ENCODE measurements at regions not wholly inside any gene's neighbourhood (a gene's known extent, or its start where the extent isn't known, plus 50 kb on each side); places are given as distances from the start of the nearest gene placed in this dataset.

DNA sequence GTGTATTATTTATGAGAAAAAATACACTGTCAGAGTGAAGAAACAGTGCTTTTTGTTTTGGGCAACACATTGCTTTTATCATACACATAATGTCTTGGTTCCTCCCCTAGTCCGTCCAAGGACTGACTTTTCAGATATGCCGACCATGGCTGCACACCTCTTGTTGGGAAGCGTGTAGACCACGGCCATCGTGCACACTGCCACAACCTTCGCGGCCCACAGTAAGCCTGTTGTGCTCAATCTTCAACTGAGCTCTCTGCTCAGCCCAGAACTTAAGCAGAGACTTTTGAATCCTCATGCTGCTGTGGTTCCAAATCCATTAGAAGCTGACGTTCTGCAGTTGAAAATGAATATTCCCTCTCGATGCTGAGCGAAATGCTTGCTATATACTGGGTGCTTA, 157.6 kb upstream of the IRX2 start:
- H3K4me3 ChIP-seq (ENCODE audit: low read depth, low read length) = no peak overlapping the region
- POLR2A ChIA-PET = no interaction called here
- no peak for DNase-seq (ENCODE audit: low read depth, low spot score)
- CTCF ChIA-PET = no interaction called here
- TF ChIP-seq, protein P1, sequence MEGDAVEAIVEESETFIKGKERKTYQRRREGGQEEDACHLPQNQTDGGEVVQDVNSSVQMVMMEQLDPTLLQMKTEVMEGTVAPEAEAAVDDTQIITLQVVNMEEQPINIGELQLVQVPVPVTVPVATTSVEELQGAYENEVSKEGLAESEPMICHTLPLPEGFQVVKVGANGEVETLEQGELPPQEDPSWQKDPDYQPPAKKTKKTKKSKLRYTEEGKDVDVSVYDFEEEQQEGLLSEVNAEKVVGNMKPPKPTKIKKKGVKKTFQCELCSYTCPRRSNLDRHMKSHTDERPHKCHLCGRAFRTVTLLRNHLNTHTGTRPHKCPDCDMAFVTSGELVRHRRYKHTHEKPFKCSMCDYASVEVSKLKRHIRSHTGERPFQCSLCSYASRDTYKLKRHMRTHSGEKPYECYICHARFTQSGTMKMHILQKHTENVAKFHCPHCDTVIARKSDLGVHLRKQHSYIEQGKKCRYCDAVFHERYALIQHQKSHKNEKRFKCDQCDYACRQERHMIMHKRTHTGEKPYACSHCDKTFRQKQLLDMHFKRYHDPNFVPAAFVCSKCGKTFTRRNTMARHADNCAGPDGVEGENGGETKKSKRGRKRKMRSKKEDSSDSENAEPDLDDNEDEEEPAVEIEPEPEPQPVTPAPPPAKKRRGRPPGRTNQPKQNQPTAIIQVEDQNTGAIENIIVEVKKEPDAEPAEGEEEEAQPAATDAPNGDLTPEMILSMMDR (IDR thresholded peaks at IDR 0.05; ENCODE audit: insufficient read depth, low read length, missing control alignments) = no peak

DNA sequence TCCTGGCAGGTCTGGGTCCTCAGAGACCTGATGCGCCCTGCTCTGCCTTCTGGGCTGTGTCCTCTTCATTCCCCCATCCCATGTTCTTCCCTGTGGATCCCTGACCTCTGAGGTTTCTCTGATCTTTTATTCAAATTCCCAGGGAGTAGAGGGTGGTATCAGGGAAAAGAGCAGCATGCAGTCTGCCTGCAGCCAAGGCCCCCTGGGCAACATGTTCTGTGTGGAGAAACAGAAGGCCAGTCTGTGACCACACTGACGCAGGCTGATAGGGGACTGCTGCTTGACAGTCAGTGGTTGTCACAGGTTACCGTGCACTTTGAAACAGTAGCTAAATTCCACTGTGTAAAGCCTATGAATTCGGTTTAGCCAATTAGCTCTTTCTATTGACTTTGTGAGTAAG, 156.6 kb upstream of the IRX2 start:
- TF ChIP-seq, protein P1 (IDR thresholded peaks at IDR 0.05; ENCODE audit: insufficient read depth, low read length, missing control alignments) = no peak
- POLR2A ChIA-PET = no interaction called here
- no peak for DNase-seq (ENCODE audit: low read depth, low spot score)
- CTCF ChIA-PET = no interaction called here
- H3K4me3 ChIP-seq (ENCODE audit: low read depth, low read length) = no peak overlapping the region

DNA sequence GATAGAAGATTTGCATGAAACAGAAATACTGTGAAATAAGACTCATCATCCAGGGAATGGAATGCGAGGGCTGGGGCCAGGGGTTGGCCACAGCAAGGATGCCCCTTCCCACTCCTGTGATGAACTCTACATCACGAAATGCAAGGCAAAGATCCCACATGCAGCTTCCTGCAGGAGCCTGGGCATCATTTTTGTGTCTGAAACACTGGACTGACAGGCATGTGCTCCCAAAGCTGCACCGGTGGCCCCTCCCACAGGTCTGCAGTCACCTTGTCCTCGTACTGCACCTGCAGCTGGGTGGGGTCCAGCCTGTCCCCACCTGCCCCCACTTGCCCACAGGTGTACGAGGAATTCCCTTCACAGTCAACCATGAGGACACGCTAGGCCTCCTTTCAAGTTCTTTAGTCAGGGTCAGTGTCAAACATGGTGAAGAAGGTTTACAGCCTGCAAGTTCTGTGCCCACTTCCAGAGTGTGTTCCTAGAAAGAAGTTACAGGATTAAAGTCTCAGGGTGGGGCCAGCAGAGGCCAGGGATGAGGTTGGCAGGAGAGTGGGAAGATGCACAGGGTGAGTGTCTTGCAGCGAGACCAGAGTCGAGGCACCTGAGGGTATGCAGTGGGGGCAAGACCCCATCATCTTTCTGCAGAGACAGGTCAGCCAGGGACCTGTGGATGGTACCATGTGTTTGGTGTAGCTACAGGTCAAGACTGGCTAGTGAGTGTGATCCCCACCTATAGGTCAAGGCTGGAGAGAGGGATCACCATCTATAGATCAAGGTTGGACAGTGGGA, 155.0 kb upstream of the IRX2 start:
- POLR2A ChIA-PET = no interaction called here
- CTCF ChIA-PET = no interaction called here
- TF ChIP-seq, protein P1 (IDR thresholded peaks at IDR 0.05; ENCODE audit: insufficient read depth, low read length, missing control alignments) = no peak
- H3K4me3 ChIP-seq (ENCODE audit: low read depth, low read length) = no peak overlapping the region
- no peak for DNase-seq (ENCODE audit: low read depth, low spot score)

DNA sequence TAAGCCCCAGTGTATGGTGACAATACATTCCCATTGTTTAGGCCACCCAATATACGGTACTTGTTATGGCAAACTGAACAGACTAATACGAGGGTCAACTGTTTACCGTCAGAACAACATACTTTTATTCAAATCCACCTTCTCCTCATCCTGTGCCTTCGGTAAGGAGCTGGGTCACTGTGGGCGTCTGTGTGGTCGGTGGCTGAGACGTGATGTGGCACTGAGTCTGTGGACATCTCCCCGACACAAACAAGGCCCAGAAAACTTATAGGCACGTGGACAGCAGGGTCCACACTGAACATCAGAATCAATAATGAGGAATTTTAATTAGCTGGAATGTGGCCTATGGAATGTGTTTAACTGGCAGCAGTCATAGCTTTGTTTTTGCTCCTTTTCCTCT, 154.3 kb upstream of the IRX2 start:
- TF ChIP-seq, protein P1 (IDR thresholded peaks at IDR 0.05; ENCODE audit: insufficient read depth, low read length, missing control alignments) = no peak
- ChIA-PET CTCF (no interaction called here), POLR2A (no interaction called here)
- no peak for DNase-seq (ENCODE audit: low read depth, low spot score)
- H3K4me3 ChIP-seq (ENCODE audit: low read depth, low read length) = no peak overlapping the region

DNA sequence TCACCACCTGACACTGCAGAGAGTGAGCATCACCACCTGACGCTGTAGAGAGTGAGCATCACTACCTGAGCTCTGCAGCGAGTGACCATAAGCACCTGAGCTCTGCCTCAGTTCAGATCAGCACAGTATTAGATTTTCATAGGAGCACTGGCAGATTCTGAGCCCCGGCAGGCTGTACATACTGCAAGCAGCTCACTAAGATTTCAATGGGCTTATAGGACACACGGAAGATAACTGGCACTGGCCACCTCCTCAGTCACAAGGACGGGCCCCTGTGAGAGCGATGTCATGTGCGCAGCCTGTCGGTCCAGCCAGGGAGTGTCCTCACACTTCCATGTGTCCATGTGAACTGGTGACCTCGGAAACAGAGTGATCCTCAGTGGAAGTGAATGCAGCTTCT, 153.5 kb upstream of the IRX2 start:
- CTCF ChIA-PET = no interaction called here
- DNase-seq (ENCODE audit: low read depth, low spot score) = no peak
- POLR2A ChIA-PET = no interaction called here
- H3K4me3 ChIP-seq (ENCODE audit: low read depth, low read length) = no peak overlapping the region
- TF ChIP-seq, protein P1 (IDR thresholded peaks at IDR 0.05; ENCODE audit: insufficient read depth, low read length, missing control alignments) = no peak

DNA sequence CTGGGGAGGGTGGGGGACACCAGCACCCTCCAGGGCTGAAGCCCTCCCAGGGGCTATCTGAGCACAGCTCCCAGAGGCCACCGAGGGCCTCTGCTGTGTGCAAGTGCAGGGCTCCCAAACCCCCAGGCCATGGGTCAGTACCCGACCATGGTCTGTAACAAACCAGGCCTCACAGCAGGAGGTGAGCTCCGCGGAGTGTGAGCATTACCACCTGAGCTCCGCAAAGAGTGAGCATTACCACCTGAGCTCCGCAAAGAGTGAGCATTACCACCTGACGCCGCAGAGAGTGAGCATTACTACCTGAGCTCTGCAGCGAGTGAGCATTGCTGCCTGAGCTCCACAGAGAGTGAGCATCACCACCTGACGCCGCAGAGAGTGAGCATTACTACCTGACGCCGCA, 152.9 kb upstream of the IRX2 start:
- POLR2A ChIA-PET = no interaction called here
- DNase-seq (ENCODE audit: low read depth, low spot score) = no peak
- CTCF ChIA-PET = no interaction called here
- no peak overlapping the region for H3K4me3 ChIP-seq (ENCODE audit: low read depth, low read length)
- TF ChIP-seq, protein P1 (IDR thresholded peaks at IDR 0.05; ENCODE audit: insufficient read depth, low read length, missing control alignments) = no peak
